ENCODE measurements at regions not wholly inside any gene's neighbourhood (a gene's known extent, or its start where the extent isn't known, plus 50 kb on each side); places are given as distances from the start of the nearest gene placed in this dataset.
"Not testable (repeated sequence)": the region's sequence is repeated elsewhere in the genome, so short reads cannot be mapped to it uniquely, and the experiment has no call there.

GRCh38 chr1:83318366-83318765 lies 680.6 kb downstream of the TTLL7 start:
- WGBS, 2 donors, result 93 to 96% methylated on average over 2 of the region's 2 CpGs
- Histone ChIP-seq H3K36me3 (no peaks in the 10 kb centered on the region), H3K27ac (no peak overlapping the region), H3K4me3 (no peak overlapping the region), H3K9me3 (no peaks in the 10 kb centered on the region), H3K27me3 (no peaks in the 10 kb centered on the region), H3K4me1 (no peaks in the 10 kb centered on the region)
- DNase-seq (no peak), FAIRE-seq (no peak), ATAC-seq (no peak)
- intact Hi-C loops (cut with DNase I), result no loop called here
- TF ChIP-seq CTCF (IDR thresholded peaks at IDR 0.05), result no peak

- not testable (repeated sequence) for H3K27me3 ChIP-seq
Measured at GRCh38 chr1:83315446-83315845, 683.5 kb downstream of the TTLL7 start.

GRCh38 chr1:83310161-83310560 lies 688.8 kb downstream of the TTLL7 start:
- intact Hi-C loops (cut with DNase I); H3K9me3 ChIP-seq; H3K36me3 ChIP-seq; H3K27ac ChIP-seq; DNase-seq; ATAC-seq; H3K4me1 ChIP-seq; H3K4me3 ChIP-seq; H3K27me3 ChIP-seq: not testable (repeated sequence)
- peak; percentile 26 for FAIRE-seq
- 100% methylated on average over 1 of the region's 1 CpG for WGBS, 2 donors

More at GRCh38 chr1:83315446-83315845, 683.5 kb downstream of the TTLL7 start:
- H3K4me1 ChIP-seq; H3K36me3 ChIP-seq; H3K27ac ChIP-seq; H3K9me3 ChIP-seq; FAIRE-seq; intact Hi-C loops (cut with DNase I); DNase-seq; H3K4me3 ChIP-seq; ATAC-seq: not testable (repeated sequence)
- 37 to 45% methylated on average over 1 of the region's 1 CpG for WGBS, 2 donors

- ATAC-seq; H3K4me1 ChIP-seq; H3K27ac ChIP-seq; H3K36me3 ChIP-seq; H3K27me3 ChIP-seq; H3K4me3 ChIP-seq; DNase-seq; intact Hi-C loops (cut with DNase I); H3K9me3 ChIP-seq: not testable (repeated sequence)
- peak; percentile 34 for FAIRE-seq
- 67 to 85% methylated on average over 2 of the region's 2 CpGs for whole genome bisulfite sequencing, 2 donors
Measured at GRCh38 chr1:83309035-83309434, 689.9 kb downstream of the TTLL7 start.

- WGBS, 2 donors, result 50 to 52% methylated on average over 2 of the region's 2 CpGs
- intact Hi-C loops (cut with DNase I); DNase-seq; H3K27ac ChIP-seq; H3K9me3 ChIP-seq; FAIRE-seq; H3K36me3 ChIP-seq; H3K4me3 ChIP-seq; H3K4me1 ChIP-seq; H3K27me3 ChIP-seq; ATAC-seq: not testable (repeated sequence)
Measured at GRCh38 chr1:83306811-83307210, 692.1 kb downstream of the TTLL7 start.

GRCh38 chr1:83295594-83295993 lies 703.3 kb downstream of the TTLL7 start:
- ATAC-seq; intact Hi-C loops (cut with DNase I); H3K9me3 ChIP-seq; FAIRE-seq; DNase-seq; H3K4me1 ChIP-seq; H3K27ac ChIP-seq; H3K36me3 ChIP-seq; H3K27me3 ChIP-seq; H3K4me3 ChIP-seq: not testable (repeated sequence)
- WGBS, 2 donors, result 83 to 91% methylated on average over 1 of the region's 1 CpG

GRCh38 chr1:83287391-83287790 lies 711.5 kb downstream of the TTLL7 start:
- H3K27me3 ChIP-seq; H3K4me1 ChIP-seq; H3K4me3 ChIP-seq; FAIRE-seq; H3K9me3 ChIP-seq; intact Hi-C loops (cut with DNase I); H3K27ac ChIP-seq; ATAC-seq; DNase-seq; H3K36me3 ChIP-seq: not testable (repeated sequence)
- WGBS, 2 donors, result 76 to 100% methylated on average over 1 of the region's 1 CpG

GRCh38 chr1:83274656-83275055 lies 724.3 kb downstream of the TTLL7 start:
- H3K27me3 ChIP-seq; H3K36me3 ChIP-seq; FAIRE-seq; H3K4me1 ChIP-seq; H3K27ac ChIP-seq; H3K9me3 ChIP-seq; H3K4me3 ChIP-seq; DNase-seq; ATAC-seq; intact Hi-C loops (cut with DNase I): not testable (repeated sequence)
- 69 to 77% methylated on average over 3 of the region's 3 CpGs for WGBS, 2 donors

GRCh38 chr1:83272484-83272883 lies 726.4 kb downstream of the TTLL7 start:
- WGBS, 2 donors, result 13 to 19% methylated on average over 1 of the region's 1 CpG
- peak in 3 of 4 donors; percentile 41 to 57 (median 53) for ATAC-seq
- H3K36me3 ChIP-seq; intact Hi-C loops (cut with DNase I); FAIRE-seq; H3K27me3 ChIP-seq; H3K9me3 ChIP-seq; H3K4me3 ChIP-seq; H3K4me1 ChIP-seq; H3K27ac ChIP-seq; DNase-seq: not testable (repeated sequence)

GRCh38 chr1:83271834-83272233 lies 727.1 kb downstream of the TTLL7 start:
- FAIRE-seq; H3K36me3 ChIP-seq; intact Hi-C loops (cut with DNase I); H3K27me3 ChIP-seq; H3K9me3 ChIP-seq; DNase-seq; H3K4me1 ChIP-seq; H3K4me3 ChIP-seq; H3K27ac ChIP-seq: not testable (repeated sequence)
- peak in 1 of 4 donors; percentile 47 for ATAC-seq
- WGBS, 2 donors, result 31 to 38% methylated on average over 3 of the region's 3 CpGs

GRCh38 chr1:83270801-83271200 lies 728.1 kb downstream of the TTLL7 start:
- H3K4me3 ChIP-seq; intact Hi-C loops (cut with DNase I); H3K4me1 ChIP-seq; H3K36me3 ChIP-seq; H3K27ac ChIP-seq; H3K27me3 ChIP-seq; H3K9me3 ChIP-seq; ATAC-seq; DNase-seq; FAIRE-seq: not testable (repeated sequence)
- no CpG with 5 or more reads among the region's 1 CpG for WGBS, 2 donors

- DNase-seq; H3K9me3 ChIP-seq; intact Hi-C loops (cut with DNase I); FAIRE-seq; H3K27ac ChIP-seq; H3K27me3 ChIP-seq; H3K36me3 ChIP-seq; ATAC-seq; H3K4me1 ChIP-seq; H3K4me3 ChIP-seq: not testable (repeated sequence)
- 90% methylated on average over 14 of the region's 14 CpGs for WGBS, 2 donors
Measured at GRCh38 chr1:83263808-83264207, 735.1 kb downstream of the TTLL7 start.

Data from pancreas (tissue), 10 donors.